Lower leg skin (tissue), 3 donors: ENCODE measurements at regions not wholly inside any gene's neighbourhood (a gene's known extent, or its start where the extent isn't known, plus 50 kb on each side); places are given as distances from the start of the nearest gene placed in this dataset.

ENCODE experiments used
- CTCF ChIP-seq, 3 donors: fragments of 450-650 bp; IDR thresholded peaks; one replicate each; pipeline ENCODE4 v1.5.1; 2016; ENCODE audit warnings: antibody characterized with exemption in 3 of 3, mild to moderate bottlenecking in 3 of 3, moderate library complexity in 2 of 3
- POLR2A ChIP-seq, 2 donors: fragments of 450-650 bp; IDR thresholded peaks; one replicate each; pipeline ENCODE4 v1.6.1; 2016 to 2017; ENCODE audit warnings: antibody characterized with exemption in 2 of 2, mild to moderate bottlenecking in 1 of 2, moderate library complexity in 1 of 2

GRCh38 chr1:30145723-30146303 lies 577.6 kb downstream of the MATN1 start:
- TF ChIP-seq CTCF (IDR thresholded peaks at IDR 0.05) (no peak), POLR2A (IDR thresholded peaks at IDR 0.05) (no peak)
